Epithelial cell of prostate (primary cell): ENCODE measurements at regions not wholly inside any gene's neighbourhood (a gene's known extent, or its start where the extent isn't known, plus 50 kb on each side); places are given as distances from the start of the nearest gene placed in this dataset.

Experiments used
- DNase-seq: peaks from one replicate; pipeline ENCODE4 v3.0.0-alpha.2; 2011; ENCODE audit warnings: low read depth, low spot score
- H3K27ac ChIP-seq: fragments of 450-650 bp; 2 replicates; pipeline ENCODE4 v1.5.1; 2017; ENCODE audit warnings: mild to moderate bottlenecking

DNA sequence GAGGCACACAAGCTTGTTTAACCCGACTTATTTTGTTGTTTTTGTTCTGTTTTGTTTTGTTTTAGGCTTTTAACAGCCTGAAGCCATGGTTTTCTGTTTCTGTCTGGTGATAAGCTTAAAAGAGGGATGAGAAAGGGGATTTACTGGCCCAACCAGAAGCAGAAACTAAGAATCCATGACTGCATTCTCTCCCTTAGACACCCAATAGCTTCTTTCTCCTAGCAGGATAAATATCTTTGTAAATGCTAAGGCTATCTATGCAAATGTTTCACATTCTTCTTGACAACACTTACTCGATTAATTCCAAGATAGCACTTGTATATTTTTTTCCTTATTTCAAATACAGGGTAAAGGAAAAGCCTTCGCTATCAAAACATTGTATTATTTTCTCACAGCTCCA lies 53.7 kb upstream of the SMAD1 start:
- no peak for DNase-seq
- no peak overlapping the region for H3K27ac ChIP-seq

DNA sequence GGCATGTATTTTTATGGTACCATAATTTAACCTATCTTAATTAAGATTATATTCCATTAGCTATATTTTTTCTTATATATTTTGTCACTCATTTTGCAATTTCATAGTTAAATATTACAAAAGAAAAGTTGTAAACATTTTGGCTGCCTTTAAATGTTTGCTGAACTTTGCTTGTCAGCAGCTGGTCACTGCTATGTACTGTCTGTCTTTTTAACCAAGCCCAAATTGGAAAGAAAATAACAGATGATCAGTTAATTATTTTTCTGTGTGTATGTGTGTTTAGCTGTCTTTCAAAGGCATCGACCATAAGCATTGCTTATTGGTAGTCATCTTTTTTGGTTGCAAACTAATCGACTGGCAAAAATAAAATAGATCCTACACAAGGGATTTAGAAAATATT lies 54.4 kb upstream of the SMAD1 start:
- no peak overlapping the region for H3K27ac ChIP-seq
- DNase-seq = no peak

DNA sequence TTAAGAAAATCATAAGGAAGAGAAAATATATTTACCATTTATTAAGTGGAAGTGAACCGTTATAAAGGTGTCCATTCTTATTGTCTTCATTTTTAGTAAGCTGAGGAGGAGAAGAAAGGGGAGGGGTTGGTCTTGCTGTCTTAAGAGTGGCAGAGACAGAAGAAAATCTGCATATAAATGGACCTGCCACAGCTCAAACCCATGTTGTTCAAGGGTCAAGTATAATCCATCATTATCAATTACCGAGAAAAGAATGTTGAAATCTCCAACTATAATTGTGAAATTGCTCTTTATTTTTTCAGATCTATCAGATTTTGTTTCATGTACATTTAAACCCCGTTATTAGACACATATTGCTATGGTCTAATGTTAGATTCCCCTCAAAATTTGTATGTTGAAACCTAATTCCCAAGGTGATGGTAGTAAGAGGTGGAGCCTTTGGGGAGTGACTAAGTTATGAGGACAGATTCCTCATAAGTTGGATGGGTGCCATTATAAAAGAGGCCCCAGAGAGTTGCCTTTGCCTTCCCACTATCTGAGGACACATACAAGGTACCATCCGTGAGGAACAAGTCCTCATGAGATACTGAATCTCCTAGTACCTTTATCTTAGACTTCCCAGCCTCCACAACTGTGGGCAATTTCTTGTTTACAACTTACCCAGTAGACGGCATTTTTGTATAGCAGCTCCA lies 58.5 kb upstream of the SMAD1 start:
- H3K27ac ChIP-seq = no peak overlapping the region
- DNase-seq = no peak

DNA sequence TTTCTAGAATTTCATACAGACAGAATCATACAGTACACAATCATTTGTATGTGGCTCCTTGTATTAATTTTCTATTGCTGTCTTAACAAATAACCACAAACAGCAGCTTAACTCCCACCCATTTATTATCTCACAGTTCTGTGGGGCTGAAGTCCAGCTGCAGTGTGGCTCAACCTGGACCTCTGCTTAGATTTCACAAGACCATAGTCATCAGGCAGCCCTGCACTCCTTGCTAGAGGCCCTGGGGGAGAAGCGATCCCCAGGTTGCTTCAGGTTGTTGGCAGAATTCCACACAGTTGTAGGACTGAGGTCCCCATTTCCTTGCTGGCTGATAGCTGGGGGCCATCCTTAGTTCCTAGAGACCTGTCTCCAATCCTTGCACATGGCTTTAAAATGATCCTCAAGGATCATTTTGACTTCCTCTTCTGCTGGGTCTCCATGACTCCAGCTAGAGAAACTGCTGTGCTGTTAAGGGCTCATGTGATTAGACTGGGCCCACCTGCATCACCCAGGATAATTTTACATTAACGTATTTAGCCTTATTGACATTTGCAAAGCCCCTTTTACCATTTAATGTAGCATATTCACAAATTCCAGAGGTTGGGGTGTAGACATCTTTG lies 60.9 kb upstream of the SMAD1 start:
- no peak overlapping the region for H3K27ac ChIP-seq
- DNase-seq = no peak

DNA sequence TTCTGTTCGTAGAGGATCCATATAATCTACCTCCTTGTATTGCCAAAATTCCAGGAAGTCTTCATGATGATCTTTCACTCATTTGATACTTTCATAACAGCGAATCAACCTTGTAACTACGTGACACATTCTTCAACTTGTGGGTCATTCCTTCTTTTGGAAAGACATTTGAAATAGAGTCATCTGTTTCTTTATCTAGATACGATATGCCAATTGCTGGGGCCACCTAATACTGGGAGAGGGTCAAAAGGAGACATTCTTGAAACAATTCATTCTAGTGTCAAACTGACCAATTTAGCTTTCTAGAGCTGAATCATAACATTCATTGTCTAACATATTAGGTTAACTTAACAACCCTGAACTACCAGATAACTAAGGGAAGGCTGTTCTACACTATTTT lies 62.9 kb upstream of the SMAD1 start:
- DNase-seq = no peak
- no peak overlapping the region for H3K27ac ChIP-seq

DNA sequence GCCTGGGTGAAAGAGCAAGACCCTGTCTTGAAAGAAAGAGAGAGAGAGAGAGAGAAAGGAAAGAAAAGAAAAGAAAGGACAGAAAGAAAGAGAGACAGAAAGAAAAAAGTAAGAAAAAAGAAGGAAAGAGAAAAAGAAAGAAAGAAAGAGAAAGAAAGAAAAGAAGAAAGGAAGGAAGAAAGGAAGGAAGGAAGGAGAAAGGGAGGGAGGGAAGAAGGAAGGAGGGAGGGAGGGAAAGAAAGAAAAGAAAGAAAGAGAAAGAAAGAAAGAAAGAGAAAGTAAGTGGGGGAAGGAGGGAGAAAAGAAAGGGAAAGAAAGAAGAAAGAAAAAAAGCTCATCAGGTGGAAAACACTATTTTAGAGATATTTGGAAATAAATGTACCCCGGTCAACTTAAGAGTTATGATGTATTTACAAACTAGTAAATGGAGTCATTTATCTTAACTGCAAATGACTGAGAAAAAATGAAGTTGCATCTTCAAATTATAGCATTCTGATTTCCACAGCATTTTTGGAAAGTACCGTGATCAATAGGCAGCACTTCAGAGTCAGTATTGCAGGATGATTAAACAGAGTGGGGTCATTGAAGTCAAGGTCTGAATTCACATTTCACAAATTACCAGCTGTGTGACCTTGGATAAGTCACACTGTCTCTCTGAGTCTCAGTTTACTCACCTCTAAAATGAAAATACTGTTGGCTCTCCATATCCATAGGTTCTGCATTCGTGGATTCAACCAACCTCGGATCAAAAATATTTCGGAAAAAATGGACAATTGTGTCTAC lies 64.1 kb upstream of the SMAD1 start:
- DNase-seq = no peak

DNA sequence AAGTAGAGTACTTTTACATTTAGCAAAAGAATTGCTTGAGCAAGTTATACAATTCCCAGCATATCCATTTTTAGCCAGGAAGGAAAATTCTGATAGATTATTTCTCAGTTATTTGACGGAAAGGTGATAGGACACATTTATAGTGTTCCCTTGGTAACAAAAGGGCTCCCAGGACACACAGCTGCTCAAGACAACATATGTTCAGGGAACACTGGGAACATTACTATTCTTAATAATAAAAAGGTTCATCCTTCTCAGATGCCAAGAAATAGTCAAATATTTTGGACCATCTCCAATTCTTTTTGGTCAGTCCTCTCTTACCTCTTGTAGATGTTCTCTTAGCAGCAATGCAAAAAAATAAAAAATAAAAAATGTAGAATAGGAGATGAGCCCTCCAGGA lies 66.8 kb upstream of the SMAD1 start:
- DNase-seq = no peak
- no peak overlapping the region for H3K27ac ChIP-seq

More for the DNA sequence above, 64.1 kb upstream of the SMAD1 start:
- no peak overlapping the region for H3K27ac ChIP-seq

DNA sequence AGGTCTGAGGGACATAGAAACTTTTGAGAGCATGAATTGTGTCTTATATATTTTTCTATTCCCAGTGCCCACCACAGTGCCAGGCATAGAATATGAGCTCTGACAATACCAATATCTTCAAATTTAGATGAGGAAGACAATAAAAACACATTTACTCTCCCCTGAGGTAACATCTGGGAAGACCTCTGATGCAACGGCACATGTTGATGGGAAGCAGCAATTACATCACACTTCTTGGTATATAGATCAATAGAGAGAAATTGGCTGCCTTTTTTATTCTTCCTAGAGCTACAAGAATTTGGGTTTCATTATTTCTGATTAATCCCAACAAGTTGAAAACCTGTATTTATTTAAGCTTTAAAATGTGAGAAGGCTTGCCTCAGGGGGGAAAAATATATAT lies 67.4 kb upstream of the SMAD1 start:
- no peak overlapping the region for H3K27ac ChIP-seq
- no peak for DNase-seq

DNA sequence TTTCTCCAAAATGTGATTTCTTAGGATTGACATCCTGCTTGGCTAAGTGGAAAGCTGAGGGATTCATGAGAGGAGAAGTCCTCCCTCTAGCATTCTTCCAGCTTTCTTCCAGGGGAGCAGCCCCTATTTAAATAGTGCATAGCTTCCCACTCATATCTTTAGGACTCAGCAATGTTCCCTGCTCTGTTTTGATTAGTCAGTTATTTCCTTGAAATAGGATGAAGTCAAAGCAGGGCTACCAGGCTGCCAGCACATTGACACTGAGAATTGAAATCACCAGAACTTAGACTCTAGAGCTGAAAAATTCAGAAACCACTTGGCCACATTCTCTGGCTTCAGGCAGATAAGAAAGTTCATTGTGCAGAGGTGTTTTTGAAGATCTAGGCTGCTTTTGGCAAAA lies 74.7 kb upstream of the SMAD1 start:
- no peak overlapping the region for H3K27ac ChIP-seq
- no peak for DNase-seq

DNA sequence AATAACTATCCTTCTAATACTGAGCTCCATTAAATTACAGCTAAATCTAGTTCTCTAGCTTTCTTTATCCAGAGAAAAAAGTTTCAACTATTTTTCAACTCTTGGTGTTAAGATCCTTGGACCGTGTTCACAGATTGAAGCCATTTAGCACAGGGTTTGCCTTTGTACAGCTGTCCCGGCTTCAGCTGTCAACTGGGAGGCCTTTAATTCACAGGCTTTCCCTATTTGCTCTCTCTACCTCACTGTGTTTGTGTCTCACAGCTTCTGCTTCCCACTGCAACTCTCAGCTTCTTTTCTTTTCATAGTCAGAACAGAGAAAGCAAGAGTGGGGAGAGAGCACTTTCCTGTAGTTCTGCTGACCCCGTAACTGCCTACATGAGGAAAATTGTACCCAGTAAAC lies 76.9 kb upstream of the SMAD1 start:
- no peak overlapping the region for H3K27ac ChIP-seq
- DNase-seq = no peak

DNA sequence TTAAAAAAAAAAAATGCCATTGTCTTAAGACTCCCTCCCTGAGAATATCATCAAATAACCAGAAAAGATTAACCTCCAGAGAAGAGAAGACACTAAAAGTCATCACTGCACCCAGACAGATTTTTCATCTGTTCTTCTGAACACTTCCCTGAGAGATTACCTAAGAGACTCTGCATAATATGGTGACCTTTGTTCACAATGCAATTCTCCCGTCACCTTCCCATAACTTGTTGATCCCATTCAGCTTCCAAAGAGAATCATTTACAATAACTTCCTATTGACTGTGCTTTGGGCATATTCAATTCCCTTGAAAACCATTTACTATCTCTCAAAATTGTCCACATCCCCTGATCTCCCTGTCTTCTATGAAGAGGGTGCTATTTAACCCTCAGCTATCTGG lies 85.1 kb upstream of the SMAD1 start:
- no peak for DNase-seq
- no peak overlapping the region for H3K27ac ChIP-seq

DNA sequence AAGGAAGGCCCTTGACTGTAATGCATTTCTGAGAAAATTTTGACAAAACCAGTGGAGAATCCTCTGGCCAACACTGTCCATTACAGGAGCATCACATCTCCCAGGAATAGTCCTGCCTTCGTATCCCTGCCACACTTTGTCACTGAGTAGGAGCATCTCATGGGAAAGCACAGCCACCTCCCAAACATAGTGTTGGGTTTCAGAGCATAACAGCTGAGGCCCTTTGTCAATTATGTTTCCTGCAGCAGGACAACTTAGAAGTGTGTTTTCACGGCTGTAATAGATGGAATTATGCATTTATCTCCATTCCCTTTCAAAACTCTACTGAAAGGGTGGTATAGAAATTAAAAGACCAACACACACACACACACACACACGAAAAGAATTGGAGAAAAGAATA lies 91.1 kb upstream of the SMAD1 start:
- no peak overlapping the region for H3K27ac ChIP-seq
- no peak for DNase-seq

DNA sequence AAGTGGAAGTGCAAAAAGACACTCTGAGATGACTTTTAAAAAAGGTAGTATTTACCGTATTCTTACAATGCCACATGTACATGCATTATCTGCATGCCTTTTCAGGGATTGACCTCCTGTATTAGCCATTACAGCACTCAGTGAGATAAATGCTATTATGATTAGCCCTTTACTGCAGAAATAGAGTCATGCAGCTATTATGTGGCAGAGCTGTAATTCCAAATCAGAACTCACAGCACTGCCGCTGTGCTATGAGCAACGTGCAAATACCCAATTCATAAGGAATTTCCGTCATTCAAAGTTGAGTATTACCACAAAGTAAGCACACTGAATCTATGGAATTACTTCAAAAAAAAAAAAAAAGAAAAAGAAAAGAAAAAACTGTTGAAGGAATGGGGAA lies 92.1 kb upstream of the SMAD1 start:
- no peak for DNase-seq
- no peak overlapping the region for H3K27ac ChIP-seq

DNA sequence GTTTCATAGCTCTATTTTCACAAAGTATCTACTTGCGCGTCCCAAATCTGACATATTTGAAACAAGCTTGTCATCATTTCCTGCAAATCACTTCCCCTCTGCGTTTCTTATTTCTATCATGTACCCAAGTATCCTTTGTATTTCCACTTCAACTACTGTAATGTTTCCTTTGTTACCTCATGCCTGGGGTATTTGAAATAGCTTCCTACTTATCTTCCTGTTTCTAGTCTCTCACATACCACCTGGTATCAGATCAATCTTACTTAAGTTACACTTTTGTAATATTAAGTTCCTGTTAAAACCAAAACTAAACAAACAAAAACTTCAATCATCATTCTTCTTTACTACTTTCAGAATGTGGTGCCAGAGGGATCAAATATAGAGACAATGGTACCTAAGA lies 93.6 kb upstream of the SMAD1 start:
- DNase-seq = no peak
- H3K27ac ChIP-seq = no peak overlapping the region

DNA sequence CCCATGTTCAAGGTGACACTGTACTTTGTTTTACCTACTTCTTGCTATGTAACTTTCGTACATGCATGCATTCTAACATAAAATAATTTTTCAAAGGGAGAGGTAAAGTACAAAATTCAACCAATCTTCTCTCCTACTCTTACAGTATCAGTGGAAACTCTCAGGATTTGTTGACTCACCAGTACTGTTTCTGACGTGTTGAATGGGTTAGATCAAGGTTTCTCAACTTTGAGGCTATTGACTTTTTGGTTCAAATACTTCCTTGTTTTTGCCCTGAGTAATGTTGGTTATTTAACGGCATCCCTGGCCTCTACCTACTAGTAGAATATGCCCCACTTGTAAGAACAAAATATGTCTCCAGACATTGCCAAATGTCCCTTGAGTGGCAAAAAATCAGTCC lies 94.6 kb upstream of the SMAD1 start:
- no peak for DNase-seq
- H3K27ac ChIP-seq = no peak overlapping the region

DNA sequence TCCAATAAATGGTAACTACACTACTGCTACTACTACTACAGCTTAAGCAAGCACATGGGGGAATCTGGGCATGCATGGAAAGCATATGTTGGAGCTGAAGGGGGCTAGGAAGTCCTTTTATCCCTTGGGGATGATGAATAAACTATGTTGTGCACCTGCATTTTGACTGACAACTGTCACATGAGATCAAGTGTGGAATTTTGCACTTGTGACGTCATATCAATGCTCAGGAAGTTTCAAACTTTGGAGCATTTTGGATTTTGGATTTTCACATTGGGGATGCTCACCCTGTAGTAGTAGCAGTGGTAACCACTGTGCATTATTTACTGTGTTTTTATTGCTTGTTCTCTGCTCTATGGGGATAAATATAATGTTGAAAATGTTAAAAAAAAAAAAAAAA lies 100.5 kb upstream of the SMAD1 start:
- no peak for DNase-seq
- H3K27ac ChIP-seq = no peak overlapping the region

DNA sequence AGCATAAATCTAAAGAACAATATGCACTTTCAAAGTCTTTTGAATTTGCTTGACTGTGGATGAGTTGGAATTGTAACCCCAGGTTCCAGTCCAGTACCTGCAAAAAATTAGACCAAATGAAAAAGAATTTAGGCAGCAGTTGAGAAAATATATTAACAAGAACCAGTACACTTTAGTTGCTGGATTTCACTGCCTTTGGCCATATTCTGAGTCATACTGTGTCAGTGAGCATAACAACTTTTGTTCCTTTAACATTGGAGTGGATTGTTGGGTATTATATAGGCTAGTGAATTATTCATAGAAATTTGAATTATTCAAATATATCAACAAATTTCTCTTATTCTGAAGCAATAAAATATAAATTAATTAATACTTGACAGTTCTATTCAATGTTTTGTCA lies 101.5 kb upstream of the SMAD1 start:
- H3K27ac ChIP-seq = no peak overlapping the region
- no peak for DNase-seq

DNA sequence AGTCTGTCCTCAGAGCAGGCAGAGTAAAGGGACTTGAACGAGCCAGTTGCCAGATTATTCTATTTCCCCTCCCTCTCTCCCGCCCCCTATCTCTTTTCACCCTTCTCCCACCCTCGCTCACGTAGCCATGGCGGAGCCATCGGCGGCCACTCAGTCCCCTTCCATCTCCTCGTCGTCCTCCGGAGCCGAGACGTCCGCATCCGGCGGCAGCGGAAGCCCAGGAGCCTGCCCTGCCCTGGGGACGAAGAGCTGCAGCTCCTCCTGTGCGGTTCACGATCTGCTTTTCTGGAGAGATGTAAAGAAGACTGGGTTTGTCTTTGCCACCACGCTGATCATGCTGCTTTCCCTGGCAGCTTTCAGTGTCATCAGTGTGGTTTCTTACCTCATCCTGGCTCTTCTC lies 106.2 kb upstream of the SMAD1 start:
- H3K27ac ChIP-seq = no peak overlapping the region
- no peak for DNase-seq

DNA sequence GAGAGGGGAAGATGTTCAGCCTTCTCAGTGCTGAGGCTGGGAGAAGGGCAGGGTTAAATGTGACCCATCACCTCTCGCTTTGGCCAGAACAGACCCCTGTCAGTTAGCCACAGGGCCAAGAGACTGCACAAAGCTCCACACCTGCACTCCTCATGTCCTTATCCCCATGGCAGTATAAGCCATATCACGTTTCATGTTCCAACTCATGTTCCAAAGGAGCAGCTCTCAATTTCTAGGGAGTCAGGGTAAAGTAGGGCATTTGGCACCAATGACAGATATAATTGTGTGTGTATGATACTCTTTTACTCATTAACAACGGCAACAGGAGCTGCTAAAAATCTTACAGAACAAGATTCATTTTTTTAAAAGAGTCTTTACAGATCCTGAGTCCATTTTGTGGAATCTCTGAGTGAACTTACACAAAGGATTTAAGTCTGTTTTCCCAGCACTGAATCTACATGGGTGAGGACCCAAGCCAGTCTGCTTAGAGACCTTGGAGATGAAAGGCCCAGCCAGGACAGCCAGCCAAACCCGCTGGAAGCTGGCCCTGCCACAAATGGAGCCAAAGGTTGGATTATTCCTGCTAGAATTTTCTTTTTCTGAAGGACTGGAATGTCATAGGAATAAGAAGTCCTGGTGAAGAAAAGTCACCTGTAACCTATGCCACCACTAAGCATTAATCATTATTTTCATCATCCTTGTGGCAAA lies 129.1 kb upstream of the SMAD1 start:
- no peak overlapping the region for H3K27ac ChIP-seq
- DNase-seq = no peak

DNA sequence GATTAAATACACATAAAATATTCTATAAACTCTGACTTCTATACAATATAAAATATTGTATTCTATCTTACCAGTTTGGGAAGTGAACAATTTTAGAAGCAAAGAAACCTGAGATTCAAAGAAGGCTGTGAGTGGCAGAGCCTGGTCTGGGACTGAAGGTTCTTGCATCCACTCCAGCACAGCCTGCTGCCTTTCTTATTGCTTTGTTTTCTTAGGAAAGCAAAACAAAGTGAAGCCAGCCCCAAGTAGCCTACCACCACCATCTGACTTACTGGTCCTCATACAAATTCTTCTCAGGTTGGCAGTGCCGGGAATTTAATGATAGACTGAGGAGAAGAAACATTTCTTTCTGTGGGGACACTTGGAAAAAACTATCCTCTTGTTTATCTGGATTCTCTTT lies 129.7 kb upstream of the SMAD1 start:
- no peak overlapping the region for H3K27ac ChIP-seq
- DNase-seq = no peak

DNA sequence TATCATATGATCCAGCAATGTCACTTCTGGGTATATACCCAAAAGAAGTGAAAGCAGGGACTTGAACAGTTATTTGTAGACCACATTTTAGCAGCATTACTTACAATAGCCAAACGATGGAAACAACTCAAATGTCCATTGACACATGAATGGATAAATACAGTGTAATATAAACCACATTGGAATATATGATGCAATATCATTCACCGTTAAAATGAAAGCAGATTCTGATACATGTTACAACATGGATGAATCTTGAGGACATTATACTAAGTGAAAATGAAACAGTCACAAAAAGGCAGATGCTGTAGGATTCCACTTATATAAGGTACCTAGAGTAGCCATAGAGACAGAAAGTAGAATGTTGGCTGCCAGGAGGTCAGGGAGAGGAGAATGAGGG lies 130.5 kb upstream of the SMAD1 start:
- H3K27ac ChIP-seq = no peak overlapping the region
- DNase-seq = no peak
